Hepatocyte (in vitro differentiated cells): ENCODE measurements at regions not wholly inside any gene's neighbourhood (a gene's known extent, or its start where the extent isn't known, plus 50 kb on each side); places are given as distances from the start of the nearest gene placed in this dataset.

Experiments used
- DNase-seq: peaks from one replicate; pipeline ENCODE4 v3.0.0-alpha.2; 2016; ENCODE audit warnings: low spot score
- H2AFZ ChIP-seq: fragments of 200-600 bp; sonication (generic); 2 replicates; pipeline ENCODE4 v1.6.0; 2016; ENCODE audit warnings: antibody characterized with exemption, mild to moderate bottlenecking
- H3K27ac ChIP-seq: fragments of 200-600 bp; sonication (generic); 2 replicates; pipeline ENCODE4 v1.5.1; 2016; ENCODE audit warnings: mild to moderate bottlenecking
- H3K27me3 ChIP-seq: fragments of 200-600 bp; sonication (generic); 2 replicates; pipeline ENCODE4 v1.6.1; 2016
- H3K36me3 ChIP-seq: fragments of 200-600 bp; sonication (generic); replicated peaks from 2 replicates; pipeline ENCODE4 v1.5.1; 2016; ENCODE audit warnings: low read depth; ENCODE audit not compliant: insufficient read depth
- H3K4me1 ChIP-seq: fragments of 200-600 bp; sonication (generic); 2 replicates; pipeline ENCODE4 v1.5.1; 2016; ENCODE audit warnings: mild to moderate bottlenecking, moderate library complexity; ENCODE audit not compliant: insufficient read depth
- H3K4me2 ChIP-seq: fragments of 200-600 bp; sonication (generic); 2 replicates; pipeline ENCODE4 v1.6.0; 2016
- H3K4me3 ChIP-seq: fragments of 200-600 bp; sonication (generic); 2 replicates; pipeline ENCODE4 v1.5.1; 2016; ENCODE audit warnings: mild to moderate bottlenecking
- H3K79me2 ChIP-seq: fragments of 200-600 bp; sonication (generic); 2 replicates; pipeline ENCODE4 v1.6.0; 2017; ENCODE audit warnings: mild to moderate bottlenecking
- H3K9me2 ChIP-seq: fragments of 200-600 bp; sonication (generic); replicated peaks from 2 replicates; pipeline ENCODE4 v1.6.0; 2017; ENCODE audit warnings: mild to moderate bottlenecking; ENCODE audit not compliant: insufficient read depth
- H3K9me3 ChIP-seq: fragments of 200-600 bp; sonication (generic); 2 replicates; pipeline ENCODE4 v1.5.1; 2016; ENCODE audit warnings: low read depth, mild to moderate bottlenecking
- H4K20me1 ChIP-seq: fragments of 200-600 bp; sonication (generic); 2 replicates; pipeline ENCODE4 v1.6.0; 2016; ENCODE audit warnings: mild to moderate bottlenecking; ENCODE audit not compliant: insufficient read depth, poor library complexity, severe bottlenecking
- EZH2 ChIP-seq: fragments of 200-600 bp; sonication (generic); IDR thresholded peaks from 2 replicates; pipeline ENCODE4 v1.6.1; 2016; ENCODE audit warnings: antibody characterized with exemption, mild to moderate bottlenecking, borderline replicate concordance
- EZH2phosphoT487 ChIP-seq: fragments of 200-600 bp; sonication (generic); IDR thresholded peaks from one replicate; pipeline ENCODE4 v1.6.1; 2018; ENCODE audit warnings: antibody characterized with exemption, mild to moderate bottlenecking, low read depth, moderate library complexity; ENCODE audit not compliant: unreplicated experiment, severe bottlenecking
- WGBS: methylation state at CpG from one replicate; pipeline ENCODE4 v1.1.6; 2016; ENCODE audit warnings: low lambda C conversion rate; ENCODE audit errors: missing lambda C conversion rate; 5-methylcytosine and 5-hydroxymethylcytosine counted together
- TF ChIP-seq, protein P1 (sequence below): fragments of 200-600 bp; sonication (generic); IDR thresholded peaks from 2 replicates; pipeline ENCODE4 v1.5.1; 2016; ENCODE audit warnings: antibody characterized with exemption, mild to moderate bottlenecking; ENCODE audit not compliant: poor library complexity

GRCh38 chr2:203599509-203599908, 64.4 kb upstream of the RAPH1 start:
- Histone ChIP-seq H3K27ac (no peak overlapping the region), H3K36me3 (no peaks in the 10 kb centered on the region), H3K9me3 (no peaks in the 10 kb centered on the region), H3K79me2 (no peaks in the 10 kb centered on the region), H3K9me2 (no peaks in the 10 kb centered on the region), H3K4me2 (no peak overlapping the region), H4K20me1 (no peaks in the 10 kb centered on the region), H3K4me1 (no peaks in the 10 kb centered on the region), H3K4me3 (no peak overlapping the region), H3K27me3 (no peaks in the 10 kb centered on the region), H2AFZ (no peak overlapping the region)
- no peak for DNase-seq
- TF ChIP-seq, protein P1, sequence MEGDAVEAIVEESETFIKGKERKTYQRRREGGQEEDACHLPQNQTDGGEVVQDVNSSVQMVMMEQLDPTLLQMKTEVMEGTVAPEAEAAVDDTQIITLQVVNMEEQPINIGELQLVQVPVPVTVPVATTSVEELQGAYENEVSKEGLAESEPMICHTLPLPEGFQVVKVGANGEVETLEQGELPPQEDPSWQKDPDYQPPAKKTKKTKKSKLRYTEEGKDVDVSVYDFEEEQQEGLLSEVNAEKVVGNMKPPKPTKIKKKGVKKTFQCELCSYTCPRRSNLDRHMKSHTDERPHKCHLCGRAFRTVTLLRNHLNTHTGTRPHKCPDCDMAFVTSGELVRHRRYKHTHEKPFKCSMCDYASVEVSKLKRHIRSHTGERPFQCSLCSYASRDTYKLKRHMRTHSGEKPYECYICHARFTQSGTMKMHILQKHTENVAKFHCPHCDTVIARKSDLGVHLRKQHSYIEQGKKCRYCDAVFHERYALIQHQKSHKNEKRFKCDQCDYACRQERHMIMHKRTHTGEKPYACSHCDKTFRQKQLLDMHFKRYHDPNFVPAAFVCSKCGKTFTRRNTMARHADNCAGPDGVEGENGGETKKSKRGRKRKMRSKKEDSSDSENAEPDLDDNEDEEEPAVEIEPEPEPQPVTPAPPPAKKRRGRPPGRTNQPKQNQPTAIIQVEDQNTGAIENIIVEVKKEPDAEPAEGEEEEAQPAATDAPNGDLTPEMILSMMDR: no peak
- TF ChIP-seq EZH2 (no peak), EZH2phosphoT487 (no peak)
- 87% methylated on average over 4 of the region's 4 CpGs for WGBS

GRCh38 chr2:203600286-203600685, 65.2 kb upstream of the RAPH1 start:
- H3K9me2 ChIP-seq: no peaks in the 10 kb centered on the region
- H4K20me1 ChIP-seq: no peaks in the 10 kb centered on the region
- H3K79me2 ChIP-seq: no peaks in the 10 kb centered on the region
- 88% methylated on average over 6 of the region's 6 CpGs for WGBS
- no peak overlapping the region for H3K27ac ChIP-seq
- no peaks in the 10 kb centered on the region for H3K9me3 ChIP-seq
- H3K27me3 ChIP-seq: no peaks in the 10 kb centered on the region
- H3K4me2 ChIP-seq: no peak overlapping the region
- H3K4me1 ChIP-seq: peaks cover 4% of the 10 kb centered on the region
- no peak overlapping the region for H3K4me3 ChIP-seq
- no peak for TF ChIP-seq EZH2
- no peak overlapping the region for H2AFZ ChIP-seq
- no peaks in the 10 kb centered on the region for H3K36me3 ChIP-seq
- DNase-seq: no peak

DNA sequence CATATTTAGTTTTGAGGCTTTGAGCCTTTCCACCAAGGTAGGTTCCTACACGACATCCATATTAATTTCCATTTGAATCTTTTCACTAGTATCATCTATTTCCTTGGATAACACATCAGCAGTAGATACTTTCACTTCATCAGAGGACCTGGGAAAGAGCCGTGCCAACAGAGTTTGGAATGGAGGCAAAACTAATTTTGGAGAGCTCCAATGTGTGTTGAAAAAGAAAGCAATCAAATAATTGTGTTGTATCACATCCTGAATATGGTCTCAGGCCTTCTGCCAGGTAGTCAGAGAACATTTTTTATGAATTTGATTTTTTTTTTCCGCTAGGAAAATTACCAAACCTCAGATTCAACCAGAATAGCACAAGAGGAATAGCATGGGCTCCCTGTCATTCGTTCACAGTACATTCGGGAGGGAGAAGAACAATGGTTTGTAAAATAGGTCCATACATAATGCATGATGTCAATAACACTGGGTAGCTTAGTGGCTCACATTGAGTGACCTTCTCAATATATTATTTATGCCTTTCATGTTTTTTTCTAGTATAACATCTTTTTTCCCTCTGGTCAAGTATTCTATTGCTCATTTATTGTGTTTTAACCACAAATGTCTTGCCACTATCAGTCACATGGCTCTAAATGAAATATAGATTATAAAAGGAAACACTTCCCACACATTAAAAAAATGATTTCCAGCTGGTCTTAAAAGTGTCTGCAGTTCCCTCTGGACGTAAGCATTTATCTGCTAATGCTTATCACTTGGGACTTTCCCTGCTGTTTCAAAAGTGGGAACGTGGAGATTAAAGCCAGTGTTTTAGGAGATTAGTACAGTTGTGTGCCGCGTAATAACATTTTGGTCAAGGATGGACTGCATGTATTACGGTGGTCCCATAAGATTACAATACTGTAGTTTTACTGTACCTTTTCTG, 68.6 kb upstream of the RAPH1 start:
- H3K4me3 ChIP-seq: no peak overlapping the region
- H4K20me1 ChIP-seq: no peaks in the 10 kb centered on the region
- H3K27ac ChIP-seq: no peak overlapping the region
- WGBS: 66% methylated on average over 10 of the region's 10 CpGs
- DNase-seq: no peak
- no peaks in the 10 kb centered on the region for H3K9me2 ChIP-seq
- peaks cover 4% of the 10 kb centered on the region for H3K4me1 ChIP-seq
- H3K27me3 ChIP-seq: no peaks in the 10 kb centered on the region
- no peak overlapping the region for H3K4me2 ChIP-seq
- no peak overlapping the region for H2AFZ ChIP-seq
- no peaks in the 10 kb centered on the region for H3K36me3 ChIP-seq
- H3K79me2 ChIP-seq: no peaks in the 10 kb centered on the region
- H3K9me3 ChIP-seq: no peaks in the 10 kb centered on the region
- TF ChIP-seq EZH2phosphoT487: no peak
- TF ChIP-seq, protein P1: no peak
- no peak for TF ChIP-seq EZH2

GRCh38 chr2:203605302-203605701, 70.2 kb upstream of the RAPH1 start:
- no peak overlapping the region for H3K4me2 ChIP-seq
- DNase-seq: peak; percentile 62
- no peaks in the 10 kb centered on the region for H3K9me2 ChIP-seq
- H3K79me2 ChIP-seq: no peaks in the 10 kb centered on the region
- no peaks in the 10 kb centered on the region for H3K9me3 ChIP-seq
- H3K4me3 ChIP-seq: no peak overlapping the region
- peaks cover 4% of the 10 kb centered on the region for H3K4me1 ChIP-seq
- no peaks in the 10 kb centered on the region for H4K20me1 ChIP-seq
- 33% methylated on average over 1 of the region's 1 CpG for WGBS
- peak overlapping the region; percentile 36 for H3K27ac ChIP-seq
- no peak for TF ChIP-seq EZH2
- TF ChIP-seq, protein P1: no peak
- TF ChIP-seq EZH2phosphoT487: no peak
- no peaks in the 10 kb centered on the region for H3K27me3 ChIP-seq
- no peaks in the 10 kb centered on the region for H3K36me3 ChIP-seq
- no peak overlapping the region for H2AFZ ChIP-seq
